Fibroblast of peridontal ligament (primary cell): ENCODE measurements at regions not wholly inside any gene's neighbourhood (a gene's known extent, or its start where the extent isn't known, plus 50 kb on each side); places are given as distances from the start of the nearest gene placed in this dataset.
A peak's percentile ranks its signal among the peaks of the same experiment; 100 is the strongest.
"Not testable (repeated sequence)": the region's sequence is repeated elsewhere in the genome, so short reads cannot be mapped to it uniquely, and the experiment has no call there.

ENCODE experiments used
- DNase-seq: peaks from one replicate; pipeline ENCODE4 v3.0.0-alpha.2; 2010; ENCODE audit errors: extremely low read depth

- DNase-seq: no peak
These were observed 233.4 kb upstream of the HAND2 start for GRCh38 chr4:173763389-173763788.

GRCh38 chr4:173761938-173762337 lies 231.9 kb upstream of the HAND2 start:
- no peak for DNase-seq

DNA sequence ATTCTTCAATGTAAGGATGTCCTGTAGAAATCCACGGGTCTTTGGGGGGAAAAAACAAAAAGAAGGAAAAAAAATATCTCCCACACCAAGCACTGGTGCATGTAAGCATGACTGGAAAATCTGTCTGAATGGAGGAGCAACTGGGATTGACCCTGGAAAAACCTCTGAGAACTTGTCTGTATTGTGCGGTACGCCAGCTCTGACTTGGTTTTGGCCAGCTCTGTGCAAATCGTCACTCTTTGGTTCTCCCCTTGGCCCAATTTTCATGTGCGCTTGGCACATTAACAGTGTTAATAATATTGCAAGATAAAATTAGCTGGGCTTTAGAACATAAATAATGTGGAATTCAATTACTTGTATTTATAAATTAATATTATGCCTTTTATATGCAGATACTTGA lies 231.2 kb upstream of the HAND2 start:
- DNase-seq: no peak

DNA sequence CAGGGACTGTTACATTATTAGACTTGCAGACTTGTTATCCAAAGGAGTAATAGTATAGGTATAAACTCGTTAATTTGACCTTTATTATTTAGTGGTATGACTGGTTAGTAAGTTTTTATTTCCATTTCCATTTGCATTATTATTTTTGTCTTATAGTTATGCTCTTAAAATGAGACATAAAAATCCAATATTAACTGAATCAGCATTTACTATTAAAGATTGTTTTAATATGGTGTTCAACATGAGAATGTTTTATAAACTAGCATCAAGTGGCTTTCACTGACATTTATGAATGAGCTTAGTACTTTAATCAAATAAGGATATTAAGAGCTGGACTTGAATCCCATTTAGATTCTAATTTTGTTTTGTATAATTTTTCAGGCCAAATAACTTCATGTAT lies 228.1 kb upstream of the HAND2 start:
- no peak for DNase-seq

DNA sequence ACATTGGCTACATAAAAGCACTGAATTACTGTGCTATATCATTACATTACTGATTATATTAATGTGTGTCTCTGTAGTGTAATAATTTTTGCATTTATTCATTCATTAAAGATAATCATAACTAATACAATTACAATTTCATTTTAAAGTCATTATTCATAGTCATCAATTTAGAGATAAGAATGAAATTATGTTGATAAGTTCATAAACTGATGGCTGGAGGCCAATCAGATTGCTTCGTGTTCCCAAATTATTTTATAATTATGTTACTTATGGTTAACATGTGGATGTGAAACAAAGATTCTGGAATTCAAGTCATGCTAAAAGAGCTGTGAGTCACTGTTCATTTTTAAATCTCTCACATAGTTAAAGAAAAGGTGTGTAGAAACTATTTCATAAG lies 223.4 kb upstream of the HAND2 start:
- no peak for DNase-seq

GRCh38 chr4:173752610-173753230 lies 222.7 kb upstream of the HAND2 start:
- no peak for DNase-seq

DNA sequence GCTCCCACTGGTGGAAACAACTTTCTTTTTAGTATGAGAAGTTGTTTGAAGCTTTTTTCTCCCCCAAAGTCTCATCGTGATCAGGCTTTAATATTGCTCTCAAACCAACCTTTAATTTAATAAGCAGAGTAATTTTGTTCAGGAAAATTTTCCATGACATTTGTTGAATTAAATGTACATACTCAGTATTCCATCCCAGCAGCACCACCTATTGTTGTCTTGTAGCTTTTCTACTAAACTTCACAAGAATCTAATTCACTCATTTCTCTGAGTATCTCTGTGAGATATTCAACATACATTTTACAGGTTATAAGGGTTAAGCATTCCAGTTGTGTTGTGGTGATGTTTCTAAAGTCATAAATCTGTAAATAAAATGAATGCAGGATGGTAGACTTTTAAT lies 218.3 kb upstream of the HAND2 start:
- peak; percentile 44 for DNase-seq

DNA sequence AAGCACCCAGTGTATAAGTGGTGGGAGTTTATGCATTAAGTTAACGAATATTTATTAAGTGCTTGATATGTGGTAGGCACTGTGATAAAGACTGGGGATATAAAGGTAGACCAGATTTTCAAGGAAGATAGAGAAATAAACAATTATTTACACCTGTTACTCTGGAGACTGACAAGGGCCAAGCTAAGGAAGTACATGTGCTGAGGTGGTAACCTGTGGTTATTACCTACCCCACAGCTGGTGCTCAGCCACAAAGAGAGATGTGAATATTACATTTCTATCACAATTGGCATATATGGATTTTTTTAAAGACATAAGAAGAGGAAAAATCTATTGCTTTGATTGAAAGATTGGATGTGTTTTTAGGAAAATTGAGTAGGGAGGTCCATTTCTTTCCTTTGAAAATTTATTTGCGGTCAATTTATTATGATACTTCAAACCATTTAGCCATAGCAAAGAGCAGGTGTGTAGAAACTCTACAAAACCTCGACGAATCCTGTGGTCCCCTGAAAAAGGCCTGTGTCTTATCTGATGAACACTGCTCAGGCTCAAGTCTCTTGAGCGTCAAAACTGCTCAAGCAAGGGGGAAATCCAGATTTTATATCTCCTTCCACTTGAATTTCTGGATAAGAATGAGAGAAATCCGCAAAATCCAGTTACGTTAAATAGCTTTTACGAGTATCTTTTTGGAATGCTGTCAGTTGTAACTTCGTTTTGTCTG lies 217.7 kb upstream of the HAND2 start:
- no peak for DNase-seq

- DNase-seq: no peak
These were observed 216.4 kb upstream of the HAND2 start for GRCh38 chr4:173746424-173746823.

DNA sequence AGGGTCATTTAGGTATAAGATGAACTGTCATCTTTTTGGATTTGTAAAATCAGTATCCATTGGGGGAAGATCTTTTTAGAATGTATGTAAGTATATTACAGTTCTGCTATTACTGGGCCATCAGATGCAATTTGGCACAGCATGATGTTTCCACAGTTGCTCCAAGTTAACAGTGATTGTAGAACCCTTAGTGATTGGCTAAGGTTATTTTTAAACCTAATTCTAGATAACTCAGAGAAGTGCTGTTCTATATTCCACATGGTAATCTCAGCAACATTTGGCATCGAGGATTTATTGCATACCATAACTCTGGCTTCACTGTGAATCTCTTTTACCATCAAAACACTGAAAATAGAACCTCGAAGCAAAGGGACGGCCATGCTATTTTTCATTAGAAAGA lies 215.7 kb upstream of the HAND2 start:
- no peak for DNase-seq

GRCh38 chr4:173736840-173737239 lies 206.8 kb upstream of the HAND2 start:
- DNase-seq: peak; percentile 3

DNA sequence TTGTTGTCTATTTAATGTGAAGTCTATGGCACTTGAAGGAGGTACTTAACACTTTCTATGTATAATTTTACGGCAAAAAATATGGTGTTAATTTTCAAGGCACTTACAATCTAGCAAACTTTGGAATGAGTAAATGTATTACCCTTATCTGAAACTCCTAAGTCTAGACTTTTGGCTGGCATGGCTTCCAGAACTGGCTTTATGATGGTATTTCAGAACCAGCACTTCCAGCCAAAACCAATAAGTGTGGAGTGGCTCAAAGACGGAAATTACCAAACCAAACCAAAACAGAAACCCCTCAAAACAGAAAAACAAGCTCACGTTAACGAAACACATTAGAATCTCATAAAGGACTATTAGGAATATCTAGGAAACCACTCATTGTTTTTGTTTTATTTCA lies 205.6 kb upstream of the HAND2 start:
- DNase-seq: no peak

DNA sequence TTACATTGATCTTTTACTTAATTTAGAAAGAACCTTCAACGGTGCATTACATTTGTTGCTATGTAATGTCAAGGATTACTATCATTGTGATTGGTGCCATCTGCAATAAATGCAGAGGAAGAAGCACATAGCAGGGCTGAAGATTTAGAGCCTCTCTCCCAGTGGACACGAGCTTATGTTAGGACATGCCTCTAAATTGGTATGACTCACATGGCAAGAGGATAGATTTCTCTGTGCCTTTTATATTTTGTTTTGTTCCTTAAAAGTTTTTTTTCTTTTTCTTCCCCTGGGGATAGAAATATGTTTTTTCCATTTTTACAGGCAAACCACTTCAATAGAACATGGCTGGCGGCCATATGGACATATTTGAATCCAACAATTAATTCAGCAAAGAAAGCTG lies 205.0 kb upstream of the HAND2 start:
- peak; percentile 58 for DNase-seq

DNA sequence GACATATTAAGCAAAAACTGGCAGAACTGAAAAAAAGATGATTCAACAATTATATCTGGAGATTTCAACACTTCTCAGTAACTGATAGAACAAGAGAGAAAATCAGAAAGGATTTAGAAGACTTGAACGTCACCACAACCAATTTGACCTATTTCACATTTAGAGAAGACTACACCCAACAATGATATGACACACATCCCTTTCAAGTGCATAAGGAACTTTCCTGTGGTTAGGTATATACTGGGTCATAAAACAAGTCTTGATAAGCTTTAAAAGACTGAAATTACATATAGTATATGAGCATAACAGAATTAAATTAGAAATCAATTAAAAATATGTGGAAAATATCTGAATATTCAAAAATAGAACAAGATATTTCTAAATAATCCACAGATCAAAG lies 201.2 kb upstream of the HAND2 start:
- DNase-seq: no peak

GRCh38 chr4:173722075-173722474 lies 192.0 kb upstream of the HAND2 start:
- DNase-seq: no peak

DNA sequence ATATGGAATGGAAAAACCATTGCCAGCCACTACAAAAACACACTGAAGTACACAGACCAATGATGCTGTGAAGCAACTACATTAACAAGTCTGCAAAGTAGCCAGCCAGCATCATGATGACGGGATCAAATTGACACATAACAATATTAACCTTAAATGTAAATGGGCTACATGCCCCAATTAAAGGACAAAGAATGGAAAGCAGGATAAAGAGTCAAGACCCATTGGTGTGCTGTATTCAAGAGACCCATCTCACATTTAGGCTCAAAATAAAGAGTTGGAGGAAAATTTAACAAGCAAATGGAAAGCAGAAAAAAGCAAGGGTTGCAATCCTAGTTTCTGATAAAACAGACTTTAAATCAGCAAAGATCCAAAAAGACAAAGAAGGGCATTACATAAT lies 188.5 kb upstream of the HAND2 start:
- not testable (repeated sequence) for DNase-seq

GRCh38 chr4:173717581-173717980 lies 187.6 kb upstream of the HAND2 start:
- no peak for DNase-seq

- DNase-seq: no peak
These were observed 184.4 kb upstream of the HAND2 start for GRCh38 chr4:173714456-173714855.

GRCh38 chr4:173713026-173713425 lies 183.0 kb upstream of the HAND2 start:
- DNase-seq: no peak

DNA sequence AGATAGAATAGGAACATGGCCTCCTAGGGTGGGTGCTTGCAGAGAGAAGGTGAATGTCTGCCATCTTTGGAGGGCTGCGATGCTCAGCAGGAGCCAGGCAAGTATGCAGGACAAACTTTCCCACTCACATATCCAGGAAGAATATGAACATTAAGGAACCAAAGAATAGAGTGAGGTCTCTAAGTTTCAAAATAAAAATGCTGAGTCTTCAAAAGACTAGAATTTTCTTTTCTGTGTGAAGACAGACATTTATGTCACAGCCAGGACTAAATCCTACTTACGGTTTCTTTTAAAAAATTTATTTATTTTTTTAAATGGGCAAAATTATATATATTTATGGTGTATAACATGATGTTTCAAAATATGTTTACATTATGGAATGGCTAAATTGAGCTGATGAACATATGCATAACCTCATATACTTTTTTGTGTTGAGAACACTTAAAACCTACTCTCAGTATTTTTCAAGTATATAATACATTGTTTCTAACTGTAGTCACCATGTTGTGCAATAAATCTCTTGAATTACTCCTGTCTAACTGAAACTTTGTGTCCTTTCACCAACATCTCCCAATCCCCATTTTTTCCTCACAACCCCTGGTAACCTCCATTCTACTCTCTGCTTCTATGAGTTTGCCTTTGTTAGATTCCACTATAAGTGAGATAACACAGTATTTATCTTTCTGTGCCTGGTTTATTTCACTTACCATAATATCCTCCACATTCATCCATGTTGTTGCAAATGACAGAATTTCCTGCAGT lies 177.8 kb upstream of the HAND2 start:
- DNase-seq: no peak

GRCh38 chr4:173704201-173704600 lies 174.2 kb upstream of the HAND2 start:
- no peak for DNase-seq

- peak; percentile 20 for DNase-seq
These were observed 173.0 kb upstream of the HAND2 start for GRCh38 chr4:173703021-173703420.

DNA sequence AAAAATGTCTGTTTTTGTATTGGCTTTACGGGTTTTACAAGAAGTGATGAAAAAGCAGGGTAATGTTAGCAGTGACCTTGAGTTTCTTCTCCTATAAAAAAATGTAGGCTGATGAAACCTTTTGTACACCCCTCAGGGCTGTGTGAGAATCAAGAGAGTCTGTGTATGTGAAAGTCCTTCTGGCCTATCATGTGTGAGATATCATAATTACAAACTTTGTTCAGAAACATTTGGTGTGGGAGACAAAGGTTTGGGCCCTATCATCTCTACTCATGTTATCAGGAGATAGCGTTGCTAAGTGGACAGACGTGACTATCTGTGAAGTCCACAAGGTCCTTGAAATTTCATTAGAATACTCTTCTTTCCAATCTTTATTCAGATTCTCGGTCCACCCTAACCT lies 170.6 kb upstream of the HAND2 start:
- DNase-seq: no peak
